ENCODE measurements at regions not wholly inside any gene's neighbourhood (a gene's known extent, or its start where the extent isn't known, plus 50 kb on each side); places are given as distances from the start of the nearest gene placed in this dataset.

DNA sequence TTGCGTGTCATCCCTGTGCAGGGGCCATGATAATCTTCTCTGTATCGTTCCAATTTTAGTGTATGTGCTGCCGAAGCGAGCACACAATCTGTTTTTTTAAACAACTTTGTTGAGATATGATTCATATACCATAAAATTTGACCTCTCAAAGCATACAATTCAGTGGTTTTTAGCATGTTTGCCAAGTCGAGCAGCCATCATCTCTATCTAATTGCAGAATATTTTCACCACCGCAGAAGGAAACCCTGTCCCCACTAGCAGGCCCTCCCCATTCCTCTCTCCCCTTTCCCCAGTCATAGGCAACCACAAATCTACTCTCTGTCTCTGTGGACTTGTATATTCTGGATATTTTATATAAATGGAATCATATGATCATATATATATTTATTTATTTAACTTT, 78.7 kb upstream of the TINAGL1 start:
- Mint-ChIP-seq H3K4me3 (no peak overlapping the region), H3K4me1 (no peaks in the 10 kb centered on the region), H3K27ac (no peak overlapping the region), H3K36me3 (ENCODE audit: low read depth) (no peaks in the 10 kb centered on the region), H3K9me3 (no peaks in the 10 kb centered on the region), H3K27me3 (ENCODE audit: low read depth, poor library complexity) (no peaks in the 10 kb centered on the region)
- TF ChIP-seq CTCF (IDR thresholded peaks at IDR 0.05), result no peak
- no peak for DNase-seq

GRCh38 chr1:31498376-31499040, 77.8 kb upstream of the TINAGL1 start:
- Mint-ChIP-seq H3K9me3 (no peaks in the 10 kb centered on the region), H3K27ac (no peak overlapping the region)
- TF ChIP-seq CTCF (IDR thresholded peaks at IDR 0.05), result no peak

GRCh38 chr1:31501505-31501904, 74.8 kb upstream of the TINAGL1 start:
- Mint-ChIP-seq H3K27me3 (ENCODE audit: low read depth, poor library complexity) (peaks cover 8% of the 10 kb centered on the region), H3K4me1 (peaks cover 3% of the 10 kb centered on the region), H3K27ac (no peak overlapping the region), H3K4me3 (no peak overlapping the region), H3K9me3 (no peaks in the 10 kb centered on the region), H3K36me3 (ENCODE audit: low read depth) (no peaks in the 10 kb centered on the region)
- DNase-seq, result no peak
- no peak for TF ChIP-seq CTCF (IDR thresholded peaks at IDR 0.05)

More at GRCh38 chr1:31498376-31499040, 77.8 kb upstream of the TINAGL1 start:
- H3K4me3 Mint-ChIP-seq, result no peak overlapping the region
- H3K27me3 Mint-ChIP-seq (ENCODE audit: low read depth, poor library complexity), result peaks cover 8% of the 10 kb centered on the region
- H3K4me1 Mint-ChIP-seq, result peaks cover 3% of the 10 kb centered on the region
- DNase-seq, result no peak
- no peaks in the 10 kb centered on the region for H3K36me3 Mint-ChIP-seq (ENCODE audit: low read depth)

DNA sequence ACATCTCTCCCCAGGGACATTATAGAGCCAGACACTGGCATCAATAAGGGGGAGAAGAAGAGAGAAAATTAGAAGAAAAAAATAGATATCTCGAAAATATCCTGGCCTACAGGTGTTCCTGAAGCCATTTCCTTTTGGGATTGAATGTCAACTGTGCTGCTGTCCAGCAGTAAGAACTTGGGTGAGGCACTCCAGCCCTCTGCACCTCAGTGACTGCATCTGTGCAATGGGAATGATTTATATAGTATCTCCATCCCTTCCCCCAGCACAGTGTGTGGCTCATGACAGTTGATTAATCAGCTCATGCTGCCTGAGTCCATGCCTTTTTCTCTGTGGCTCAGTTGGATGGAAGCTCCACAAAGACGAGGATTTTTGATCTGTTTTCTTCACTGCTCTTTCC, 74.1 kb upstream of the TINAGL1 start:
- Mint-ChIP-seq H3K27me3 (ENCODE audit: low read depth, poor library complexity) (peaks cover 10% of the 10 kb centered on the region), H3K36me3 (ENCODE audit: low read depth) (no peaks in the 10 kb centered on the region), H3K9me3 (no peaks in the 10 kb centered on the region), H3K27ac (no peak overlapping the region), H3K4me1 (peaks cover 3% of the 10 kb centered on the region), H3K4me3 (no peak overlapping the region)
- TF ChIP-seq CTCF (IDR thresholded peaks at IDR 0.05), result no peak
- no peak for DNase-seq

DNA sequence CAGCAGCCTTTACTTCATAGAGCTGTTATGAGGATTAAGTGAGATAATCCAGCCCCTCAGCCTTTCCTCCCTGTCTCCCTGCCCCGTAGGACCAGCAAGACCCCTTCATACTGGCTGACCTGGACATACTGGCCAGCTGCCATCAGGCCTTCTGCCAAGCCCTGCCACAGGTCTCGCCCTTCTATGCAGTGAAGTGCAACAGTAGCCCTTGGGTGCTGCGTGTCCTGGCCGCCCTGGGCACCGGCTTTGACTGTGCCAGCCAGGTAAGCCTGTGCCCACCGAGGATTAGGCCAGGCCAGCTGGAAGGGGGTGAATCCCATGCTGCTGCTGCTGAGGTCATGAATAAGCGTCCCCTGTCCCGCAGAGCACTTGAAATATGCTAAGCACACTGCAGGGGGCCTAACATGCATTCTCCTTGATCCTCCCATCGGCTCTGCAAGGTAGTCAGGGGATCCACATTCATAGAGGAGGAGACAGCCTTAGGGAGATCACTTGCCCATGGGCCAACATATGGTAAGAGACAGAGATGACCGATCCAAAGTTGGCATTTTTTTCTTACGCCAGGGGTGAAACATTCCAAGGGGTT, 73.3 kb upstream of the TINAGL1 start:
- H3K4me3 Mint-ChIP-seq, result no peak overlapping the region
- TF ChIP-seq CTCF (IDR thresholded peaks at IDR 0.05), result no peak
- H3K27me3 Mint-ChIP-seq (ENCODE audit: low read depth, poor library complexity), result peaks cover 12% of the 10 kb centered on the region
- no peak overlapping the region for H3K27ac Mint-ChIP-seq
- H3K4me1 Mint-ChIP-seq, result peaks cover 6% of the 10 kb centered on the region
- H3K36me3 Mint-ChIP-seq (ENCODE audit: low read depth), result no peaks in the 10 kb centered on the region
- DNase-seq, result no peak
- H3K9me3 Mint-ChIP-seq, result no peaks in the 10 kb centered on the region

DNA sequence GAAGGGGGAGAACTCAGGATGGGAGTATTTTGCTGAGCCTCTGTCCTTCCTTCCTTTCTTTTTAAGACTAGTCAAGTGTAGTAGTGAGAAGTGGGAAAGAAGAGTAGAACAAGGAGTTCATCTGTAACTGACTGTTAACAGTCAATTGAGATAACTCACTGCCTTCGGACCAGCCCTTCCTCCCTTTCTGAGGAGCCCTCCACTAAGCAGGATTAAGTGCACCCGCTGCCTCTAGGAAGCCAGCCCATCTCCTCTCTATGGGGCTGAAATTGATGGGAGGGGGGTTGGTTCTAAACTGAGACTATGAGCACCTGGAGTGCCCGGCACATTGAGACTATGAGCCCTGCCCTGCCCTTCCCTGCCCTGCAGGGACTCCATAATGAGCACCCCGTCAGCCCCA, 72.7 kb upstream of the TINAGL1 start:
- peaks cover 10% of the 10 kb centered on the region for H3K4me1 Mint-ChIP-seq
- H3K36me3 Mint-ChIP-seq (ENCODE audit: low read depth), result no peaks in the 10 kb centered on the region
- DNase-seq, result no peak
- H3K27me3 Mint-ChIP-seq (ENCODE audit: low read depth, poor library complexity), result peaks cover 16% of the 10 kb centered on the region
- no peak for TF ChIP-seq CTCF (IDR thresholded peaks at IDR 0.05)
- H3K9me3 Mint-ChIP-seq, result no peaks in the 10 kb centered on the region
- no peak overlapping the region for H3K27ac Mint-ChIP-seq
- no peak overlapping the region for H3K4me3 Mint-ChIP-seq

Measured in nephron progenitor cell (in vitro differentiated cells).